Stimulated activated CD8-positive, alpha-beta memory T cell treated with anti-CD3 and anti-CD28 coated beads, Interleukin-4, amount 100 ng/mL, for 1 hour (primary cell): ENCODE measurements at regions not wholly inside any gene's neighbourhood (a gene's known extent, or its start where the extent isn't known, plus 50 kb on each side); places are given as distances from the start of the nearest gene placed in this dataset.
"Not testable (repeated sequence)": the region's sequence is repeated elsewhere in the genome, so short reads cannot be mapped to it uniquely, and the experiment has no call there.

ENCODE experiments used
- DNase-seq, 2 donors: peaks; one replicate each; pipeline ENCODE4 v3.0.0-alpha.2; 2020; ENCODE audit warnings: low read depth in 2 of 2, low spot score in 1 of 2

DNA sequence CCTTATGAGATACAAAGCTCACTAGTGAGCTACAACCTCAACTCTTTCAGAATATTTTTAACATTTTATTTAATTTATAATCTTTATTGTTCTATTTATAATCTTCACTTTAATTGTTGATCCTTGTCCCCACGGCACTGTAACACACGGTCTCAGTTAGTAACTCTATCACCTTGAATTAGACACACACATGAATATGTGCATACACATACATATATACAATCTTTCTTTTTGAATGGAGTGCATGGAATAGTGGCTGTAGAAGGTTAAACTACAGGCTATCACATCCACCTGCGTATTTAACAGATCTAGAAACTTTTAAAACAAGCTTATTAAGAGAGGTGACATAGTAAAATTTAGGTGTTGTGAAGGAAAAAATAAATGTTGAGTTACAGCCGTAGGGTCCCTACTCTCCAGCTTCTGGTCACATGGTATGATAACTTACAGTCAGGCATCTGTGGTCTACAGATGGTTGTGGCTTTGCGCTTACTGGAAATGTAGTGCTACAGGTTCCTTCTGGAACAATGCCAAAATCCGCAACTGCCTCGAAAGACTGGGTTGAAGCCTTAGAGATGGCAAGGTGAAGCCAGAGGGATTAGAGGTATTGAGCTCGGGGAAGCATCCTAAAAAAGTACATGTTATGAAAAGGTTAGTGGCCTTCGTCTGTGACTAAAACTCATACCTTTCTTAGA is 1324.1 kb upstream of the SLC39A10 start:
- DNase-seq = no peak

DNA sequence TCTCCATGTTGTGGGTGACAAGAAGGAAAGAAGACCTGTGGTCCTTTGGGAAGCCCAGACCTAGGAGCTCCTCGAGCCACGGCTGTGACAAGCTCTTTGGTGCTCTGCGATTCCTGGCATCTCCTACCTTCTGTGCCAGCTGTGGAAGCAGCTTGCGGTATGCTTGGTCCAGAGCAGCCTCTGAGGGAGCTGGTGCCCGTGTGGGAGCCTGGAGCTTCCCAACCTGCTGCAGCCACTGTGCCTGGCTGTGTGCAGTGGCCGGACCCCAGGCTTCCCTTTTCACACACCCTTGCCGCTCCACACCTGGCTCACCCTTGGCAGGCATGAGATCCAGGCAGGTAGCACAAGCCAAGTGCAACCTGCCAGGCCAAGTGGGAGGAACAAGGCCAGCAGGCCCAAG is 1328.6 kb upstream of the SLC39A10 start:
- no peak for DNase-seq

DNA sequence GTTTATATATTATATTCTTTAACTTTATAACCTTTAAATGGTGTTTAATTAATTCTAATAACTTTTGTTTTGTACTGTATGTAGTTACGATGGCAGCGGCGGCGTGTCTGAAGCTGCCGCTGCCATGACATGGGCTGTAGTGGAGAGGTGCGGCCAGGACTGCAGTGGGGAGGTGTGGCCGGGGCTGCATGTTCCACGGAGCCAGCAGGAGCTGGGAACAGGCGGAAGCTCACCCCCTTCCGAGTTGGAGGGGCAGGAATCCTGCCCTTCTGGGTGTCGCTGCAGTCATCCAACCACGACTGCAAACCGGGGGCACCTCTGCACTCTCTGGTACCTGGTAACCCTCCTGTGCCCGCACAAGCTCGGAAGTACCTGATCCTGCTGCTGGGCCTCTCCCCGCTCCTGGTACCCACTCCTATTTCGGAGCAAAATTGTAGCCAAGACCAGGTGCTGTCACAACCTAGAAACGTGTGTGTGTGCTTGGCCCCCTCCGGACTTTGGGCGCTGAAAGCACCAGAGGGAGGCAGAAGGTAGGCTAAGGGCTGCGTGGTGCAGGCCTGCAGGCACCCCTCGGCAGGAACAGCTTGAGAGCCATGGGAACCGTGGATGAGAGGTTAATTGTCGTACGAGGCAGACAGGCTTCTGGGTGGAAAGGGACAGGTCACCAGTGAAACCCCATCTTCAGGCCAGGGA is 1329.7 kb upstream of the SLC39A10 start:
- DNase-seq = no peak

DNA sequence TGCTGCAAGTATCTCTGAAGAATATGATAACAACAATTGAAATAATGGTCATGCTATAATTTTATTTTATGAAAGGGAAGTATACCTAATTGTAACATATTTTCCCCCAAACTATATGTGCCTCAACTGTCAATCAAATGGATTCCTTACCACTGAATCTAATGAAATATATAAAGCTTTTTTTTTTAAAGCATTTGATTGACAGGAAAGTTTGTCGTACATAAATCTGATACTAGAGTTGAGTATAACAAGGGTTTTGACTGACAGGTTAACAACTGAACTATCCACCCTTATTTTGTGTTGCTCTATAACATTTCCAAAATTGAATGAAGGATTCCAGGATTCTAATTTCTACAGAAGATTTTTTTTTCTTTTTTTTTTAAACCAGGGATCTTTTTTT is 1333.3 kb upstream of the SLC39A10 start:
- no peak for DNase-seq

DNA sequence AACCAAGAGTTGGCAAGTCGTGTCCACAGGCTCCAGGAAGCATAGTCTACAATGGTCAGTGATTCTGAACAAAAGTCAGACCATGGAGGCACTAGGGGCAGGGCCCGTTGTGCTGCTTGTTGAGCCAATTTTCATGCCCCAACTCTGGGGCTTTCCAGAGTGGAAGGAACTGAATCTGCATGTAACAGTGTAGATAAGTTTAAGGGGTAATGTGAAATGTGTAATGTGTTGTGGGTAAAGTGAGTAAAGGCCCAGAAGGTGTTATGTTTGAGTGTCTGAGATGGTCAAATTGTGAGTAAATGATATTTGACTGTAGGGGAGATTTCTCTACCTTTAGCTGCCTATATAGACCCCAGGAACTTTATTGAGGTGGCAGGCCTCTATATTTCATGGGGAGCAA is 1336.5 kb upstream of the SLC39A10 start:
- no peak for DNase-seq

DNA sequence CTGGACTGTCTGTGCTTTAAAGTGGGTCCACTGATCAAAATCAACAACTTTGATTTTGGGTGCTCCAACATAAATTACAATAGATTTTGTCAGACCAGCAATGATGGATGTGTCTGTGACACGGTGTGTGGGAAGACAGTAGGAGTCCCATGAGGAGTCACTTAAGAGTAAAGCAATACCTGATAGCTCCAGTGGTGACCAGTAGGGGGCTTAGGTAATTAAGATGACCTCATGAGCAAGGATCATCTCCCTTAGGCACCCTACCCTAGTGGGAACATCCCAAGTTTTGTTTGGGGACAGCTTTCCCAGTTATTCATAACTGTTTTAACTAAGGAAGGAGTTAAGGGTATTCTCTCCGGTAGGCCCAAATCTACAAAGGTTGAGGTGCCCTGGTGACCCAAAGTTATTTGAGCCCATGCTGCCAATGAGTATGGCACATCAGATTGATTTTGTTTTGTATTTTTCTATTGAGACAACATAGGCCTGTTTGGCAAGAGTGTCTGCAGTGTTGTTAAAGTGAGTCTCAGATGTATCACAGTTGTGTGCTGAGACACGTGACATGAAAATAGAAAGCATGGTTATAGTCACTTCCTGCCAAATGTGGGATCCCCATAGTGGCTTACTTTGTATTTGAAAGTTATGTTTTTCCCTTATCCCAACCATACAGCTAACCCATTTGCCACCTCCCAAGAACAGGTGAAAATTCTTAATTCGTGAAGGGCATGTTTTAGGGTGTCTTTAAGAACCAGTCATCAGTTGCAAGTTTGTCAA is 1337.6 kb upstream of the SLC39A10 start:
- DNase-seq = no peak

DNA sequence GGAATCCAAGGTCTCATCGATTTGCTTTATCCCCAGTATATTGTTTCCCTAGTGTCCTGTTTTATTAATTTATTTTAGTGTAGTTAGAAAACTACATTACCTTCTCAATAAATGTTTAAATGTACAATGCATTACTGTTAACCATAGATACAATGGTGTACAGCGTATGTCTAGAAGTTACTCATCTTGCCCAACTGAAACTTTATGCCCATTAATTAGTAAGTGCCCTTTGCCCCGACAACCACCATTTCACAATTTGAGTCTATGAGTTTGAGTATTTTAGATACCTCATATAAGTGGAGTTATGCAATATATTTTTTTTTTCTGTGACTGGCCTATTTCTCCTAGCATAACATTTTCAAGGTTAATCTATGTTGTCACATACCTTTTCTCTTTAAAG is 1343.0 kb upstream of the SLC39A10 start:
- no peak for DNase-seq

DNA sequence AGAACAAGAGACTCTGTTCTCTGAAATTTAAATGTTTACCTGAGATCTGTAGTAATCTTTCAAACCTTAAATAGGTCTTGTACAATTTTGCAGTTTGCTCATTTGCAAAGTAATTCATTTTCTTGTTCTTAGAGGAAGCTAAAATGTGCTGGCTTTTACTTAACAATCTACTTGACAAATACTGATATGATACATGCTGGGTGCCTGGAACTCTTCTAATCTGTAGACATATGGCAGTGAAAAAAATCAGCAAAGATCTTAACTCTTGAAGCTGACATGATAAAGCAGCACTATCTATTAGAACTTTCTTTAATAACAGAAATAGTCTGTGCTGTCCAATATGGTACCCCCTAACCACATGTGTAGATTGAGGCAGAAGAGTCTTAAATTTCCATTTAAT is 1352.8 kb upstream of the SLC39A10 start:
- no peak for DNase-seq

DNA sequence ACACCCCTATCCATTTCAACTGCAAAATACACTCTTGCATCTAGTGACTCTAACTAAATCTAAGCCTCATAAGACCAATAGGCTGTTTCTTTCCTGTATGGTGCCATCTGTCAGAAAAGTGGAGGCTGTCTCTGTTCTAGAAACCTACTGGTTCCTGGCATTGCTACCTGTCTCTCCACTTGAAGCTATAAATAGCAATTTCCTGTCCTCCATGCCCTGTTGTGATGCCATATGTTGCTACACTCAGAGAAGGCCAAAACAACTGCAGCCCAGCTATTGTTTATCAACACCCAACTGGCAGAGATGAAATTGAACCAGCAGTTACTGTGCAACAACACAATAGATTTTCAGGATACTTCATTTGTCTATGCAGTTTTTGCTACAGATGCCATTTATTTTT is 1355.1 kb upstream of the SLC39A10 start:
- DNase-seq = no peak

DNA sequence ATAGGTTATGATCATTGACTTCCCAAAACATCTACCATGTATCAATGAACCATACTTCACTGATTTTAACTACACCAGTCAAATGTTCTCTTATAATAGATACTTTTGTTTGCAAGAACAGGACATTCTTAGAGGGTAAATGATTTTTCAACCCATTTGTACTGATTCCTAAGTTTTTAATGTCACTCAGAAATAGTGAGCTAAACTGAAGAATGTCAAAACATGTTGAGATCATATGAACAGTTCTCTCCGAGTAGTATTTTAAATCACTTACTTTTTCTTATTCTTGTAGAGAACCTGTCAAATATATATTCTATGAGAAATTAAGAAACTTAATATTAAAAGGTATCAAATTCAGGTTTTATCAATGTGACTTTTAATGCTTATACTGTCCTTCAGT is 1362.9 kb upstream of the SLC39A10 start:
- no peak for DNase-seq

DNA sequence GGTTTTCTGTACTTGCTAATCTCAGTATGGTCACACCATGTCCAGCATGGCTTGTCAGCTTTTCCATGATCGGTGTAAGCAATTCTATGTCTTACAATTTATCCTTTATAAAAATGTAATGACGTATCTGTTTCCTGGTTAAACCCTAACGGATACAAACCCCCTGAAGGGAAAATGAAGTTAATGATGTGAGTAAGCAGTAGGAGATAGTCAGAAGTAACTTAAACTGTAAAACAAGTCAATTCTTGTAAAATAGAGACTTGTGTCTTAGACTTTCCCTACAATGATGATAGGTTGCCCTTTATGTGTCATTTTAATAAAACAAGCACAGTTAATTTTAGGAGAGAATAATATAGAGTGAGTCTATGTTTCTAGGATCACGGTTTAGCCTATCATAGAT is 1365.9 kb upstream of the SLC39A10 start:
- no peak for DNase-seq

DNA sequence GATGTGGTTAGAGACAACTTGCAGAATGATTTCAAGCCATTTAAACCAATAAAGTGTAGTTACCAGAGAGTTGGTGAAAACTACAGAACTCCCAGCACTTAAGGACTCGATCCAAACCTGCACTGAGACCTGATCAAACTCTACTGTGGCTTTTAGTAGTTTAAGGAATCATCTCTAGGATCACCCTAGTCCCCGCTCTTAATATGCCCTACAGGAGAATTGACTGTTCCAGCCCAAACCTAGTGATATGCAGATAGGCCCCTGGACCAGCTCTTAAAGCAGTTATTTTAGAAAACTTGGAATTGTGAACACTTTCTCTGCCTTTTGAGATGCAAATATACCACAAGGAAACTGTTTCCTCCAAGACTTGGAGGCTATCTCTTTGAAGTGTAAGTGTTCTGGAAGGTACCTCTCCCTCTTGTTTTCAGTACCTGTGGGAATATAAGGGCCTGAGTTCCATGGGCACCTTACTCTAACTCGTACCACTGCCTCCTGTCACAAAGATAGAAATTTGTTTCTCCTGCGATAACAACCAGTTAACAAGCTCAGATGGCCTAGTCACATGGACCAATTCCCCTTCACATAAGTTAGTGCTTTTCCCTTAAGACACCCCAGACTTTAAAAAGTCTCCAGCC is 1367.2 kb upstream of the SLC39A10 start:
- no peak for DNase-seq

DNA sequence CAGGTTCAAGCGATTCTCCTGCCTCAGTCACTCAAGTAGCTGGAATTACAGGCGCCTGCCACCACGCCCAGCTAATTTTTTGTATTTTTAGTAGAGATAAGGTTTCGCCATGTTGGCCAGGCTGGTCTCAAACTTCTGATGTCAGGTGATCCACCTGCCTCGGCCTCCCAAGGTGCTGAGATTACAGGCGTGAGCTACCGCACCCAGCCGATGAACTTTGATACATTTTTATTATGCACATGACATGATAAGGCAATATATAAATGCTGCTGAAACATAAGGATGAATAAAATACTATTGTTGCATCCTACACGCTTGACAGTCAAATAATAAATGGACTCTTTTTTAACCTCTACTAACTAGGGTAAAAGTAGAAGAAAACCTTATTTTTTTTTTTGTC is 1380.4 kb upstream of the SLC39A10 start:
- not testable (repeated sequence) for DNase-seq

DNA sequence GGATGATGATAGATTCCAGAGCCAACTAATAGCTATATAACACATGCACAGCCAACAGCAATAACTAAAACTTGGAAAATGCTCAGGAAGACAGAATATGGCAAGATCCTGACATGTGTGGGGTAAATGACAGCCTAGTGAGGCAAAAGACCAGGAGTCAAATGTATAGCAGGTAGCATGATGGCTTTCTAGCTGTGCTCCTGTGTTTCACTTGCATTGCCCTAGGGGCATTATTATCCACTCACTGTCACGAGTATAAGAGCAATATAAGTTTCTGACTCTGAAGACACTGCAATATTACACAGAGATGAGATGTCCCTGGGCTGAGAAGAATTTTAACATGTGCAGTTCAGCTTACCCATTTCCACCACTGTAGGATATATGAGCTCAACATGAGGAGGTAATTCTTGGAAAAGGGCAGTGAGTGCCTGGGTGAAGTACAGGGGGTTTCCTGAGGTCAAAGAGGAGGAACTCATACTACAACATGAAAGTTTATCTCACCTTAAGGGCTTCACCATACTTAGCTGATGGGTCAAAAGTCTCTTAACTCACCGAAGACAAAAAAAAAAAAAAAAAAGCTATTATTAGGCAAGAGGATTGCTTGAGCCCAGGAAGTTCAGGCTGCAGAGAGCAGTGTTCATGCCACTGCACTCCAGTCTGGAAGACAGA is 1385.6 kb upstream of the SLC39A10 start:
- DNase-seq = no peak

DNA sequence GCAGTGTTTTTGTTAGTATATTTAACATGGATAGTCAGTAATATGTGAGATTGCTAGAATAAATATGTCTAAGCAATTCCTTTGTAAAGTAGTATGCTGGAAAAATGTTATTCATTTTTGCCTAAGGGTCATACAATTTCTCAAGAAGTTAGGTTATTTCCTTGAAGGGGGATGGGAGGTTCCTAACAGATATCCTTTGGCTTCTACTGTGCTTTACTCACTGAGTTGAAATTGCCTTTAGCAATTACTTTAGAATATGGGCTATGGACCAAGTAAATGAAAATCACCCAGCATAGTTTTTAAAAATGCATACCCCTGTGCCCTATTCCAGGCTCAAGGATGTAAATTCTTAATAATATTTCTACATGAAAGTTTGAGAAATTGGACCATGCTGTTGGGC is 1386.4 kb upstream of the SLC39A10 start:
- no peak for DNase-seq

DNA sequence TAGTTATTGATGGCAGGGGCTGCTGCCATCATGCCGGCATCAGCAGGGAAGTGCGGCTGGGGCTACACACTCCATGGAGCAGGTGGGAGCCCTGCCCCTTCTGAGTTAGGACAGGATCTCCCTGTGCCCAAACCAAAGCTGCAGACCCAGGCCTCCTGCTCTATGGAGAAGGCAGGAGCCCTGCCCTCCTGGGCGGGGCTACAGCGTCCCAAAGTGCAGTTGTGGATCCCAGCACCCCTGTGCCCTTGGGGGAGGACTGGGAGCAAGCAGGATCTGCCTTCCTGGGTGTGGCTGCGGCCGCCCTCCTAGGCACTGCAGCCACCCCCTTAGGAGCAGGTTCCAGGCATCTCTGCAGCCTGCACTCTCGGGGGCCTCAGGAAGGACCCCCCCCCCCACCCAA is 1392.4 kb upstream of the SLC39A10 start:
- DNase-seq = no peak

DNA sequence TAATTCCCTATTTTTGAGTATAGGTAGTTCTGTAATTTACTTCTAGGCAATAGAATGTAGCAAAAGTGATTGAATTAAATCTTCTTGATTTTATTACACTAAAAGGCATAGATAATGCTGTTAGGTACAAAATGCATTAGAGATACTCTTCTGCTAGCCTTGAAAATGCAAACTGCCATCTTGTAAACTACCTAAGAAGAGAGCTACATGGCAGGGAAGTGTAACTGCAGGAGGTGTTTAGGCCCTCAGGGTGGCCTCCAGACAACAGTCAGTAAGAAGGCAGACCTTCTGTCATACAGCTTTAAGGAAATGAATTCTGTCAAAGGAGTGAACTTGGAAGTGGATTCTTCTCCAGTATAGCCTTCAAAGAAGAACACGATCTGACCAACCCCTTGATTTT is 1396.8 kb upstream of the SLC39A10 start:
- no peak for DNase-seq

DNA sequence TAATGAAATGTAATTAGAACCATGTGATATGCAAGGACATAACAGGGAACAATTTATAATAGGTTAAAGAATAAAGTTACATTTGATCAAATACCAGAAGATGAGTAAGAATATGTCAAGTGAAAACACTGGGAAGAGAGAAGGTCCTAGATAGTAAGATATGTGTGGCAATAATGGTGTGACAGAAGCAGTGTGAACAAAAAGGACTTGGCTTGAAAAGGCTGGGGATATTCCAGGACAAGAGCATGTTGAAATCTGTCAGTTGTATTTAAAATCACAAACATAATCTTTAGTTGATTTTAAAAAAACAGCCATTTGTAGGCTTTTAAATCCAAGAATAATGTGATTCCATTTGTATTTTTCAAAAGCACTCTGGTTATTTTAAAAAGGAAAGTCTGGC is 1399.9 kb upstream of the SLC39A10 start:
- no peak for DNase-seq

DNA sequence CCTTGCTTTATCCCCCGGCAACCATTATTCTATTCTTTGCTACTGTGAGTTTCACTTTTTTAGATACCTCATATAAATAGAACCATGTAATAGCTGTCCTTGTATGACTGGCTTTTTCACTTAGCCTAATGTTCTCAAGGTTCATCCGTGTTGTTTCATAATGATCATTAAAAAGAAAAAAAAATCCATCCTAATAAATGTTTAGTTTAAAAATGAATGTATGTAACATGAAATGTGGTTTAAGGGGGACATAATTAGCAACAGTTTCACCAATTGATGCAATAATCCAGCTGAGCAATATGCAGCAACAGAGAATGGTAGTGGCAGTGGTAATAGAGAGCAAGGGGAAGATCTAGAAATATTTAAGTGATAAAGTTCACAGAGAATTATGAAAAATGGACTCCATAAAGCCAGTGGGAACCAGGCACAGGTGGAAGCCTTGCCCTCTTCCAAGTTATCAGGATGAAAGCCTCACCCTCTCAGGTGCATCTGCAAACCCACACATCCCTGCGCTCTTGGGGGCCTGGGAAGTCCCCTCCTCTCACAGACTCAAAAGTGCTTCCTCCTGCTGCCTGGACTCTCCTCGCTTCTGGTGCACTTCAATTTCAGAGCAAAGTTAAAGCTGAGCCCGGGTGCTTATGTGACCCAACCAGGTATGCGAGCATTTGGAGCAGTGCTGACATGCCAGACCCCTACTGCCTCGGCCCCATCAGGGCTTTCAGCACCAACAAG is 1403.3 kb upstream of the SLC39A10 start:
- DNase-seq = no peak

DNA sequence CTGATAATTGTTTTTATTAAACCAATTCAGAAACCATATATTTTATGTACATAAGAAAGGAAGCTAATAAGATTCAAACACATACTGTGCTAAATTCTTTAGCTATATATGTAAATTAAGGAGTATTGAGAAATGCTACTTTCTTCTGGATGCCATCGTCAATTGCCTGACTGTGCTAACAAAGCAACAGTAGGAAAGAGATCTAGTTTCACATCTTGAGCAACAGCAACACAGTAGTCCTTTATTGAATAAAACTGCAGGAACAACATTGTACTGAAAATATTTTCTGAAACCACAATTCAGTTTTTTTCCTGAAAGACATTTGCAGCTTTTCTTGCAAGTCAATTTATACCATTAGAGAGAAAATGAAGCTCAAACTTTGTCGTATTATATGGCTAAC is 1404.9 kb upstream of the SLC39A10 start:
- no peak for DNase-seq

DNA sequence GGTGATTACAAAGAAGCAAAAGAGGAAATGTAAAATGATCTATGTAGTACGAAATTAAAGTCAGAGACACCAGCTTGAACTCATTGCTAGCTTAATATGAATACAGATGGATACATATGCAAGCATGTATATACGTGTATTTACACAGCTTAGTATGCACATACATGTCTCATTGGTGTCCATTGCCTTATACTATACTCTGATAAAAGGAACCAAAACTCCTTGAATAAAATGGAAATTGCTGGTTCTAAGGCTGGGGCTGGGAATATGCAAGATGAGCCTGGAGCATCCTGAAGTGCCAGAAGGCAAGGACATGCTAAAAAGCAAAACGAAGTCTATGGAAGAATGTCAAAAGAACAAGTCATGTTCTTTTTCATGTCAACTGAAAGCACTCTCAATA is 1424.4 kb upstream of the SLC39A10 start:
- no peak for DNase-seq
